Transverse colon (tissue), 4 donors: ENCODE measurements at regions not wholly inside any gene's neighbourhood (a gene's known extent, or its start where the extent isn't known, plus 50 kb on each side); places are given as distances from the start of the nearest gene placed in this dataset.

Experiments
- CTCF ChIP-seq, 5 experiments: fragments of 200-600 bp in 3 of 5; fragments of 450-650 bp in 2 of 5; sonication (generic) in 3 of 5; IDR thresholded peaks; 1 replicate in 2 of 5; 2 replicates in 3 of 5; pipeline ENCODE4 v1.5.1; 2016 to 2017; ENCODE audit warnings: antibody characterized with exemption in 5 of 5, inconsistent platforms in 3 of 5, mild to moderate bottlenecking in 2 of 5, moderate library complexity in 1 of 5
- POLR2AphosphoS5 ChIP-seq, 3 donors: sonication (generic); formaldehyde crosslinking; IDR thresholded peaks; one replicate each; pipeline ENCODE4 v1.6.1; 2016; ENCODE audit warnings: antibody characterized with exemption in 3 of 3

- no peak for TF ChIP-seq CTCF (IDR thresholded peaks at IDR 0.05)
- TF ChIP-seq POLR2AphosphoS5 (IDR thresholded peaks at IDR 0.05): no peak
These were observed 204.2 kb upstream of the PLD5 start for GRCh38 chr1:242728696-242729095.
